Upper lobe of left lung (tissue), 6 donors: ENCODE measurements at regions not wholly inside any gene's neighbourhood (a gene's known extent, or its start where the extent isn't known, plus 50 kb on each side); places are given as distances from the start of the nearest gene placed in this dataset.
A peak's percentile ranks its signal among the peaks of the same experiment; 100 is the strongest.

ENCODE experiments used
- ATAC-seq, 2 donors: fragments of 200-7000 bp; cut with Tn5 transposase; one replicate each; pipeline ENCODE4 v1.9.1; 2022; ENCODE audit warnings: mild to moderate bottlenecking in 2 of 2, moderate library complexity in 2 of 2; ENCODE audit not compliant: low FRiP score in 2 of 2
- DNase-seq, 2 donors: peaks; one replicate each; pipeline ENCODE4 v3.0.0-alpha.2; 2019 to 2020
- H3K27ac ChIP-seq, 4 donors: fragments of 200-600 bp; sonication (generic); one replicate each; pipeline ENCODE4 v1.5.1; 2016 to 2019
- H3K27me3 ChIP-seq, 4 donors: fragments of 200-600 bp; sonication (generic); one replicate each; pipeline ENCODE4 v1.5.1; 2017 to 2019
- H3K36me3 ChIP-seq, 4 donors: fragments of 200-600 bp; sonication (generic); one replicate each; pipeline ENCODE4 v1.5.1; 2016 to 2019
- H3K4me1 ChIP-seq, 4 donors: fragments of 200-600 bp; sonication (generic); one replicate each; pipeline ENCODE4 v1.5.1; 2018 to 2019
- H3K4me3 ChIP-seq, 4 donors: fragments of 200-600 bp; sonication (generic); one replicate each; pipeline ENCODE4 v1.5.1; 2017 to 2019; ENCODE audit warnings: mild to moderate bottlenecking in 2 of 4, moderate library complexity in 1 of 4
- H3K9me3 ChIP-seq, 4 donors: fragments of 200-600 bp; sonication (generic); one replicate each; pipeline ENCODE4 v1.5.1; 2018 to 2019
- CTCF ChIP-seq, 6 experiments: fragments of 450-650 bp in 4 of 6; fragments of 200-600 bp in 2 of 6; sonication (generic) in 2 of 6; IDR thresholded peaks; one replicate each; pipeline ENCODE4 v1.5.1; 2016 to 2019; ENCODE audit warnings: antibody characterized with exemption in 6 of 6
- EP300 ChIP-seq, 4 donors: sonication (generic); formaldehyde crosslinking; IDR thresholded peaks; one replicate each; pipeline ENCODE4 v1.5.1; 2017; ENCODE audit warnings: antibody characterized with exemption in 4 of 4, control low read depth in 2 of 4
- POLR2A ChIP-seq, 4 donors: fragments of 450-650 bp; IDR thresholded peaks; one replicate each; pipeline ENCODE4 v1.5.1; 2016 to 2017; ENCODE audit warnings: antibody characterized with exemption in 4 of 4, mild to moderate bottlenecking in 2 of 4
- POLR2AphosphoS5 ChIP-seq, 2 donors: sonication (generic); formaldehyde crosslinking; IDR thresholded peaks; one replicate each; pipeline ENCODE4 v1.5.1; 2017; ENCODE audit warnings: antibody characterized with exemption in 2 of 2
- WGBS, 2 donors: methylation state at CpG; one replicate each; pipeline ENCODE4 v1.1.5; 2017 to 2018; 5-methylcytosine and 5-hydroxymethylcytosine counted together
- donor health status: DM: no; HTN: no; CAD: no; lungs with moderate emphysema.
- donor health status: DM: no; HTN: yes; CAD: no; lungs with severe emphysema.

- Histone ChIP-seq H3K4me3 (no peak overlapping the region), H3K27me3 (no peaks in the 10 kb centered on the region), H3K4me1 (no peaks in the 10 kb centered on the region), H3K36me3 (no peaks in the 10 kb centered on the region), H3K9me3 (no peaks in the 10 kb centered on the region), H3K27ac (no peak overlapping the region)
- ATAC-seq: peak in 1 of 2 donors; percentile 41
- no peak for DNase-seq
- TF ChIP-seq POLR2A (IDR thresholded peaks at IDR 0.05): no peak
- 60 to 67% methylated on average over 3 of the region's 3 CpGs for WGBS, 2 donors
These were observed 258.8 kb downstream of the PLPP3 start for GRCh38 chr1:56320464-56321149.

GRCh38 chr1:56317722-56318121 is 261.6 kb downstream of the PLPP3 start:
- H3K4me3 ChIP-seq: no peak overlapping the region
- DNase-seq (no peak), ATAC-seq (no peak)
- no peak overlapping the region for H3K27ac ChIP-seq
- no peaks in the 10 kb centered on the region for H3K36me3 ChIP-seq
- no peaks in the 10 kb centered on the region for H3K27me3 ChIP-seq
- 86 to 97% methylated on average over 8 of the region's 8 CpGs for WGBS, 2 donors
- no peaks in the 10 kb centered on the region for H3K4me1 ChIP-seq
- no peak for TF ChIP-seq EP300 (IDR thresholded peaks at IDR 0.05)
- TF ChIP-seq POLR2AphosphoS5 (IDR thresholded peaks at IDR 0.05): no peak
- TF ChIP-seq POLR2A (IDR thresholded peaks at IDR 0.05): no peak
- no peak for TF ChIP-seq CTCF (IDR thresholded peaks at IDR 0.05)
- H3K9me3 ChIP-seq: no peaks in the 10 kb centered on the region

- TF ChIP-seq POLR2A (IDR thresholded peaks at IDR 0.05) (no peak), POLR2AphosphoS5 (IDR thresholded peaks at IDR 0.05) (no peak), CTCF (IDR thresholded peaks at IDR 0.05) (no peak), EP300 (IDR thresholded peaks at IDR 0.05) (no peak)
- Histone ChIP-seq H3K36me3 (no peaks in the 10 kb centered on the region), H3K27me3 (no peaks in the 10 kb centered on the region), H3K27ac (no peak overlapping the region), H3K4me1 (no peaks in the 10 kb centered on the region), H3K4me3 (no peak overlapping the region), H3K9me3 (no peaks in the 10 kb centered on the region)
- no peak for ATAC-seq
- WGBS, 2 donors: 73 to 93% methylated on average over 3 of the region's 3 CpGs
- no peak for DNase-seq
These were observed 263.9 kb downstream of the PLPP3 start for GRCh38 chr1:56315293-56315942.

GRCh38 chr1:56313560-56313959 is 265.8 kb downstream of the PLPP3 start:
- no peak for TF ChIP-seq EP300 (IDR thresholded peaks at IDR 0.05)
- TF ChIP-seq CTCF (IDR thresholded peaks at IDR 0.05): no peak
- no peak for TF ChIP-seq POLR2AphosphoS5 (IDR thresholded peaks at IDR 0.05)
- no peak for TF ChIP-seq POLR2A (IDR thresholded peaks at IDR 0.05)
- 93 to 96% methylated on average over 2 of the region's 2 CpGs for WGBS, 2 donors
- Histone ChIP-seq H3K36me3 (no peaks in the 10 kb centered on the region), H3K4me3 (no peak overlapping the region), H3K27me3 (no peaks in the 10 kb centered on the region), H3K9me3 (no peaks in the 10 kb centered on the region), H3K4me1 (peaks cover 0 to 4% (median 1%) of the 10 kb centered on the region in 4 donors), H3K27ac (no peak overlapping the region)
- DNase-seq (no peak), ATAC-seq (no peak)

GRCh38 chr1:56311766-56312165 is 267.6 kb downstream of the PLPP3 start:
- 46 to 76% methylated on average over 2 of the region's 2 CpGs for WGBS, 2 donors
- Histone ChIP-seq H3K4me3 (no peak overlapping the region), H3K4me1 (peaks cover 0 to 4% (median 1%) of the 10 kb centered on the region in 4 donors), H3K27me3 (no peaks in the 10 kb centered on the region), H3K27ac (no peak overlapping the region), H3K9me3 (no peaks in the 10 kb centered on the region), H3K36me3 (no peaks in the 10 kb centered on the region)
- ATAC-seq (no peak), DNase-seq (no peak)
- no peak for TF ChIP-seq EP300 (IDR thresholded peaks at IDR 0.05)
- TF ChIP-seq POLR2A (IDR thresholded peaks at IDR 0.05): no peak
- no peak for TF ChIP-seq POLR2AphosphoS5 (IDR thresholded peaks at IDR 0.05)
- no peak for TF ChIP-seq CTCF (IDR thresholded peaks at IDR 0.05)
